HCT116 (cell line): ENCODE measurements at regions not wholly inside any gene's neighbourhood (a gene's known extent, or its start where the extent isn't known, plus 50 kb on each side); places are given as distances from the start of the nearest gene placed in this dataset.

Experiments
- ATF3 ChIP-seq: IDR thresholded peaks from 2 replicates; pipeline ENCODE4 v1.6.1; 2012
- POLR2A ChIP-seq: IDR thresholded peaks from 2 replicates; pipeline ENCODE4 v1.7.0; 2011; ENCODE audit warnings: borderline replicate concordance; ENCODE audit not compliant: insufficient read depth, insufficient read length; ENCODE audit errors: extremely low read depth
- RAD21 ChIP-seq: IDR thresholded peaks from 2 replicates; pipeline ENCODE4 v1.6.1; 2012; ENCODE audit warnings: low read depth, mild to moderate bottlenecking
- ZNF274 ChIP-seq: fragments of 200-500 bp; sonication (Bioruptor generic); IDR thresholded peaks from 2 replicates; pipeline ENCODE4 v1.6.1; 2014; ENCODE audit warnings: mild to moderate bottlenecking, low read depth, low read length, inconsistent platforms
- TF ChIP-seq, protein P1 (sequence below): IDR thresholded peaks from 2 replicates; pipeline ENCODE4 v1.6.1; 2012; ENCODE audit warnings: low read depth
- TF ChIP-seq, protein P2 (sequence below), 3 experiments: fragments of 200-600 bp in 1 of 3; sonication (generic) in 1 of 3; IDR thresholded peaks in 2 of 3; conservative IDR thresholded peaks in 1 of 3; 2 replicates each; pipeline ENCODE4 v1.5.1; 2012 to 2017; ENCODE audit warnings: low read depth in 2 of 3, low read length in 2 of 3, antibody characterized with exemption in 1 of 3, borderline replicate concordance in 1 of 3, control low read depth in 1 of 3, mild to moderate bottlenecking in 1 of 3, mixed read lengths in 1 of 3, mixed run types in 1 of 3, moderate library complexity in 1 of 3; ENCODE audit not compliant: insufficient read depth in 1 of 3
- TF ChIP-seq, protein P3 (sequence below): IDR thresholded peaks from 2 replicates; pipeline ENCODE4 v1.6.1; 2012

DNA sequence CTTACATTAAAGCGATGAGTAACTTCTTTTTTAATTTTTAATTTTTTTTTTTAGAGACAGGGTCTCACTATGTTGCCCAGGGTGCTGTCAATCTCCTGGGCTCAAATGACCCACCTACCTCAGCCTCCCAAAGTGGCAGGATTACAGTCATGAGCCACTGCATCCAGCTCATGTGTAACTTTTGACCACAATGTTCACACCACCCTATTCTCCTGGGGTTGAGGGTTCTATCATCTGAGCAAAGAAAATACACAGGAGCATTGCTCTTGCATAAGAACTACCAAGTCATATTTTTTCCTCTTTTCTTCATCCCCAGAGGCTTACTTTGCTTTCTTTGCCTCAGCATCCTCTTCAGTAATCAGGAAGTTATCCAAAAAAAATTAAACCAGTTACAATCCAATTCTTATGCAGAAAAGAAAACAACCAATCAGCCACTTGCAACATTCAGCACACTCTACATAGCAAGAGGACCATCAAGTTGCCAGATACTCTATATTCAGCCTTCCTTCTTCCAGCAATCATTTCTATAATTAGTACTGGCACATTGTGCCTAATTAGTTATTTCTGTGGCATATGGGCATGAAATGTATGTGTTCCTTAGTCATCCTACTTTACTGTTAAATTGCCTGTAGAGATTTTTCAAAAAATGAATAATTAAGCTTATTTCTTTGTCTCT is 345.6 kb downstream of the AKAIN1 start:
- TF ChIP-seq, protein P1, sequence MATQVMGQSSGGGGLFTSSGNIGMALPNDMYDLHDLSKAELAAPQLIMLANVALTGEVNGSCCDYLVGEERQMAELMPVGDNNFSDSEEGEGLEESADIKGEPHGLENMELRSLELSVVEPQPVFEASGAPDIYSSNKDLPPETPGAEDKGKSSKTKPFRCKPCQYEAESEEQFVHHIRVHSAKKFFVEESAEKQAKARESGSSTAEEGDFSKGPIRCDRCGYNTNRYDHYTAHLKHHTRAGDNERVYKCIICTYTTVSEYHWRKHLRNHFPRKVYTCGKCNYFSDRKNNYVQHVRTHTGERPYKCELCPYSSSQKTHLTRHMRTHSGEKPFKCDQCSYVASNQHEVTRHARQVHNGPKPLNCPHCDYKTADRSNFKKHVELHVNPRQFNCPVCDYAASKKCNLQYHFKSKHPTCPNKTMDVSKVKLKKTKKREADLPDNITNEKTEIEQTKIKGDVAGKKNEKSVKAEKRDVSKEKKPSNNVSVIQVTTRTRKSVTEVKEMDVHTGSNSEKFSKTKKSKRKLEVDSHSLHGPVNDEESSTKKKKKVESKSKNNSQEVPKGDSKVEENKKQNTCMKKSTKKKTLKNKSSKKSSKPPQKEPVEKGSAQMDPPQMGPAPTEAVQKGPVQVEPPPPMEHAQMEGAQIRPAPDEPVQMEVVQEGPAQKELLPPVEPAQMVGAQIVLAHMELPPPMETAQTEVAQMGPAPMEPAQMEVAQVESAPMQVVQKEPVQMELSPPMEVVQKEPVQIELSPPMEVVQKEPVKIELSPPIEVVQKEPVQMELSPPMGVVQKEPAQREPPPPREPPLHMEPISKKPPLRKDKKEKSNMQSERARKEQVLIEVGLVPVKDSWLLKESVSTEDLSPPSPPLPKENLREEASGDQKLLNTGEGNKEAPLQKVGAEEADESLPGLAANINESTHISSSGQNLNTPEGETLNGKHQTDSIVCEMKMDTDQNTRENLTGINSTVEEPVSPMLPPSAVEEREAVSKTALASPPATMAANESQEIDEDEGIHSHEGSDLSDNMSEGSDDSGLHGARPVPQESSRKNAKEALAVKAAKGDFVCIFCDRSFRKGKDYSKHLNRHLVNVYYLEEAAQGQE: no peak
- TF ChIP-seq, protein P2, sequence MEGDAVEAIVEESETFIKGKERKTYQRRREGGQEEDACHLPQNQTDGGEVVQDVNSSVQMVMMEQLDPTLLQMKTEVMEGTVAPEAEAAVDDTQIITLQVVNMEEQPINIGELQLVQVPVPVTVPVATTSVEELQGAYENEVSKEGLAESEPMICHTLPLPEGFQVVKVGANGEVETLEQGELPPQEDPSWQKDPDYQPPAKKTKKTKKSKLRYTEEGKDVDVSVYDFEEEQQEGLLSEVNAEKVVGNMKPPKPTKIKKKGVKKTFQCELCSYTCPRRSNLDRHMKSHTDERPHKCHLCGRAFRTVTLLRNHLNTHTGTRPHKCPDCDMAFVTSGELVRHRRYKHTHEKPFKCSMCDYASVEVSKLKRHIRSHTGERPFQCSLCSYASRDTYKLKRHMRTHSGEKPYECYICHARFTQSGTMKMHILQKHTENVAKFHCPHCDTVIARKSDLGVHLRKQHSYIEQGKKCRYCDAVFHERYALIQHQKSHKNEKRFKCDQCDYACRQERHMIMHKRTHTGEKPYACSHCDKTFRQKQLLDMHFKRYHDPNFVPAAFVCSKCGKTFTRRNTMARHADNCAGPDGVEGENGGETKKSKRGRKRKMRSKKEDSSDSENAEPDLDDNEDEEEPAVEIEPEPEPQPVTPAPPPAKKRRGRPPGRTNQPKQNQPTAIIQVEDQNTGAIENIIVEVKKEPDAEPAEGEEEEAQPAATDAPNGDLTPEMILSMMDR (IDR thresholded peaks at IDR 0.05 in 2 of 3, conservative IDR thresholded peaks at IDR 0.05 in 1 of 3; ENCODE audit: borderline replicate concordance in 1 of 3, insufficient read depth in 1 of 3, low read depth in 2 of 3, low read length in 2 of 3): no peak
- TF ChIP-seq ATF3 (no peak), RAD21 (no peak), POLR2A (no peak), ZNF274 (no peak)
- TF ChIP-seq, protein P3, sequence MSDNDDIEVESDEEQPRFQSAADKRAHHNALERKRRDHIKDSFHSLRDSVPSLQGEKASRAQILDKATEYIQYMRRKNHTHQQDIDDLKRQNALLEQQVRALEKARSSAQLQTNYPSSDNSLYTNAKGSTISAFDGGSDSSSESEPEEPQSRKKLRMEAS: no peak
